ENCODE measurements at regions not wholly inside any gene's neighbourhood (a gene's known extent, or its start where the extent isn't known, plus 50 kb on each side); places are given as distances from the start of the nearest gene placed in this dataset.

DNA sequence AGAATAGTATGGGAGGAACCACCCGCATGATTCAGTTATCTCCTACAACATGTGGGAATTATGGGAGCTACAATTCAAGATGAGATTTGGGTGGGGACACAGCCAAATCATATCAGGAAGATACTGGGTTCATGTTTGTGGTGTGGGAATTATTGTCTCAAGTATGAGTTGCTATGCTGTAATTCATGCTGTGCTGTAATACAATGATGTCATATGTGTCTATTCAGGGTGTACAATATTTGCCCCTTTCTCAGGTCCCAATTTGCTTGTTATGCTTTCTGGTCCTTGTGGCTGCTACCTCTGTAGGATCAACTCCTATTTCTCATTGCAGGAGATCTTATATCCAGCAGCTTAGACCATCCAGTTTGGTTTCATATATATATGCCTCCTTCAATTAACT lies 52.2 kb upstream of the ARHGAP20 start:
- Histone ChIP-seq H3K9me3 (ENCODE audit: control insufficient read depth, insufficient read depth, low read length) (no peaks in the 10 kb centered on the region), H3K4me1 (ENCODE audit: control insufficient read depth, insufficient read depth, low read length) (no peaks in the 10 kb centered on the region), H3K27me3 (ENCODE audit: control insufficient read depth, insufficient read depth, low read length) (no peaks in the 10 kb centered on the region), H3K27ac (ENCODE audit: low read length) (no peak overlapping the region), H3K36me3 (ENCODE audit: control insufficient read depth, insufficient read depth, low read length) (no peaks in the 10 kb centered on the region), H3K4me3 (ENCODE audit: low read length) (no peak overlapping the region)
- ATAC-seq, result no peak
- intact Hi-C loops (cut with micrococcal nuclease), result no loop called here
- no peaks in the 10 kb centered on the region for H3K36me3 Mint-ChIP-seq
- no peak for DNase-seq
- peaks cover 0 to 3% of the 10 kb centered on the region in 2 donors for H3K9me3 Mint-ChIP-seq
- H3K27me3 Mint-ChIP-seq (ENCODE audit: low read depth in 2 of 2), result no peaks in the 10 kb centered on the region
- 100% methylated on average over 1 of the region's 1 CpG for WGBS (ENCODE audit: insufficient coverage)
- H3K4me3 Mint-ChIP-seq, result no peak overlapping the region
- no peak overlapping the region for H3K27ac Mint-ChIP-seq
- TF ChIP-seq, protein P1, sequence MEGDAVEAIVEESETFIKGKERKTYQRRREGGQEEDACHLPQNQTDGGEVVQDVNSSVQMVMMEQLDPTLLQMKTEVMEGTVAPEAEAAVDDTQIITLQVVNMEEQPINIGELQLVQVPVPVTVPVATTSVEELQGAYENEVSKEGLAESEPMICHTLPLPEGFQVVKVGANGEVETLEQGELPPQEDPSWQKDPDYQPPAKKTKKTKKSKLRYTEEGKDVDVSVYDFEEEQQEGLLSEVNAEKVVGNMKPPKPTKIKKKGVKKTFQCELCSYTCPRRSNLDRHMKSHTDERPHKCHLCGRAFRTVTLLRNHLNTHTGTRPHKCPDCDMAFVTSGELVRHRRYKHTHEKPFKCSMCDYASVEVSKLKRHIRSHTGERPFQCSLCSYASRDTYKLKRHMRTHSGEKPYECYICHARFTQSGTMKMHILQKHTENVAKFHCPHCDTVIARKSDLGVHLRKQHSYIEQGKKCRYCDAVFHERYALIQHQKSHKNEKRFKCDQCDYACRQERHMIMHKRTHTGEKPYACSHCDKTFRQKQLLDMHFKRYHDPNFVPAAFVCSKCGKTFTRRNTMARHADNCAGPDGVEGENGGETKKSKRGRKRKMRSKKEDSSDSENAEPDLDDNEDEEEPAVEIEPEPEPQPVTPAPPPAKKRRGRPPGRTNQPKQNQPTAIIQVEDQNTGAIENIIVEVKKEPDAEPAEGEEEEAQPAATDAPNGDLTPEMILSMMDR (IDR thresholded peaks at IDR 0.05), result no peak
- no peaks in the 10 kb centered on the region for H3K4me1 Mint-ChIP-seq

DNA sequence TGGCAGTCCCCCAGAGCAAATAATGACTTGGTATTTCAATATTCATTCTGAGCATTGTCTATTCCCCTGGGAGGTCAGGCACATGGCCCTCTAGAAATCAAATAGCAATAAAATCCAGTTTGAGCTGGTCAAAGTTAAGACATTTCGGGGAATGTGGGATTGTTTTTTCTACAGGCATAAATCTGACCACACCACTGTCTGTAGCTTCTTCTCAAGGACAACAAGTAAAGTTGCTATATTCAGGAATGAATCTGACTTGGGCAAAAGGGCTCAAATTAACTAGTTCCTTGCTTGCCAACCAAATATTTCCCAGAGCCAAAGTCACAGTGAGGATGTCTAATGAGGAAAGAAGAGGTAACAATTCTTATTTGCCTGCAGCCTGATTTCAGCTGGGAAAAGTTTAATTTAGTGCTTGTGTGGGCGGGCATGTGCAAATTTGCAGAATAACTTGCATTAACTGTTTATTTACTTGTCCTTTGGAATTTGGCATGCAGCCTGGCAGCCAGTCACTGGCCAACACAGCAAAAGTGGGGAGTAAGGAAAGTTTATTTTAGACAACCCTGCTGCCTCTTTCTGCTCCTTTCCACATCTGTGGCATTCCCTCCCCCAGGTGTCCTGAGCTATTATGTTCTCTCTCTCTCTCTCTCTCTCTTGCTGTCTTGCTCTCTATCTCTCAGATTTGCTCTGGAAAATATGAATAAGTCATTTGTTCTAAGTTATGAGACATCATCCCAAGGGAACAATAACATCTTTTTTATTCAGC lies 51.2 kb upstream of the ARHGAP20 start:
- H3K4me3 ChIP-seq (ENCODE audit: low read length), result no peak overlapping the region
- no peaks in the 10 kb centered on the region for H3K36me3 ChIP-seq (ENCODE audit: control insufficient read depth, insufficient read depth, low read length)
- Mint-ChIP-seq H3K36me3 (no peaks in the 10 kb centered on the region), H3K27me3 (ENCODE audit: low read depth in 2 of 2) (no peaks in the 10 kb centered on the region), H3K4me3 (no peak overlapping the region), H3K4me1 (no peaks in the 10 kb centered on the region), H3K9me3 (peaks cover 0 to 3% of the 10 kb centered on the region in 2 donors), H3K27ac (no peak overlapping the region)
- no peaks in the 10 kb centered on the region for H3K27me3 ChIP-seq (ENCODE audit: control insufficient read depth, insufficient read depth, low read length)
- no peak for DNase-seq
- TF ChIP-seq, protein P1 (IDR thresholded peaks at IDR 0.05), result no peak
- no peaks in the 10 kb centered on the region for H3K9me3 ChIP-seq (ENCODE audit: control insufficient read depth, insufficient read depth, low read length)
- no peak overlapping the region for H3K27ac ChIP-seq (ENCODE audit: low read length)
- WGBS (ENCODE audit: insufficient coverage), result 93% methylated on average over 2 of the region's 2 CpGs
- no peaks in the 10 kb centered on the region for H3K4me1 ChIP-seq (ENCODE audit: control insufficient read depth, insufficient read depth, low read length)
- intact Hi-C loops (cut with micrococcal nuclease), result no loop called here
- ATAC-seq, result no peak

DNA sequence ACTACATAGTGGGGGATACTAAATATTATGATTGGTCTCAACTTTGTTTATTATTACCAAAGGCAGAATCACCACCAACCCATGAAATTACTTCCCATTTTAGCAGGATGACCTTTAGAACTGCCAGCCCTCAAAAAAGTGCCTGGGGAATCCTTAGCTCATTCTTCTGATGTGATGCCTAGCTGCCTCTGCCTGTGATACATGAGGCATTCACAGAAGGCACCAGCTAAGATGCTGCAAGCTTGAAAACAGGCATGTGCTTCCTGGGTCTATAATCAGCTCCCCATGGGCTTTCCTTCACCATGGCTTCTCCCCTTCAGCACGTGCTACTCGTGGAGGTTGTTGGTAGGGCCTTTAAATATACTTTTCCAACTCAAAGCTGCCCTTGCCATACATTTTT lies 50.4 kb upstream of the ARHGAP20 start:
- TF ChIP-seq, protein P1 (IDR thresholded peaks at IDR 0.05), result no peak
- Mint-ChIP-seq H3K36me3 (no peaks in the 10 kb centered on the region), H3K9me3 (no peaks in the 10 kb centered on the region), H3K4me3 (no peak overlapping the region), H3K27ac (no peak overlapping the region), H3K4me1 (no peaks in the 10 kb centered on the region), H3K27me3 (ENCODE audit: low read depth in 2 of 2) (no peaks in the 10 kb centered on the region)
- intact Hi-C loops (cut with micrococcal nuclease), result no loop called here
- no CpG with 5 or more reads among the region's 2 CpGs for WGBS (ENCODE audit: insufficient coverage)
- no peaks in the 10 kb centered on the region for H3K4me1 ChIP-seq (ENCODE audit: control insufficient read depth, insufficient read depth, low read length)
- no peak overlapping the region for H3K4me3 ChIP-seq (ENCODE audit: low read length)
- no peak for DNase-seq
- H3K27ac ChIP-seq (ENCODE audit: low read length), result no peak overlapping the region
- H3K9me3 ChIP-seq (ENCODE audit: control insufficient read depth, insufficient read depth, low read length), result no peaks in the 10 kb centered on the region
- H3K27me3 ChIP-seq (ENCODE audit: control insufficient read depth, insufficient read depth, low read length), result no peaks in the 10 kb centered on the region
- no peak for ATAC-seq
- H3K36me3 ChIP-seq (ENCODE audit: control insufficient read depth, insufficient read depth, low read length), result no peaks in the 10 kb centered on the region
